GM21529 (cell line): ENCODE measurements at regions not wholly inside any gene's neighbourhood (a gene's known extent, or its start where the extent isn't known, plus 50 kb on each side); places are given as distances from the start of the nearest gene placed in this dataset.

Experiments
- ATAC-seq: cut with Tn5 transposase; IDR thresholded peaks from one replicate; pipeline ENCODE4 v1.9.1; 2021; ENCODE audit not compliant: unreplicated experiment

- no peak for ATAC-seq
Measured at GRCh38 chr21:24935991-24936390, 671.3 kb downstream of the MRPL39 start.

- no peak for ATAC-seq
Measured at GRCh38 chr21:24910591-24910990, 696.7 kb downstream of the MRPL39 start.

GRCh38 chr21:24903994-24904635, 703.2 kb downstream of the MRPL39 start:
- peak; percentile 61 for ATAC-seq

- peak; percentile 42 for ATAC-seq
Measured at GRCh38 chr21:24899138-24899537, 708.1 kb downstream of the MRPL39 start.

GRCh38 chr21:24897883-24898282, 709.4 kb downstream of the MRPL39 start:
- ATAC-seq, result no peak

- no peak for ATAC-seq
Measured at GRCh38 chr21:24896735-24897124, 710.6 kb downstream of the MRPL39 start.

DNA sequence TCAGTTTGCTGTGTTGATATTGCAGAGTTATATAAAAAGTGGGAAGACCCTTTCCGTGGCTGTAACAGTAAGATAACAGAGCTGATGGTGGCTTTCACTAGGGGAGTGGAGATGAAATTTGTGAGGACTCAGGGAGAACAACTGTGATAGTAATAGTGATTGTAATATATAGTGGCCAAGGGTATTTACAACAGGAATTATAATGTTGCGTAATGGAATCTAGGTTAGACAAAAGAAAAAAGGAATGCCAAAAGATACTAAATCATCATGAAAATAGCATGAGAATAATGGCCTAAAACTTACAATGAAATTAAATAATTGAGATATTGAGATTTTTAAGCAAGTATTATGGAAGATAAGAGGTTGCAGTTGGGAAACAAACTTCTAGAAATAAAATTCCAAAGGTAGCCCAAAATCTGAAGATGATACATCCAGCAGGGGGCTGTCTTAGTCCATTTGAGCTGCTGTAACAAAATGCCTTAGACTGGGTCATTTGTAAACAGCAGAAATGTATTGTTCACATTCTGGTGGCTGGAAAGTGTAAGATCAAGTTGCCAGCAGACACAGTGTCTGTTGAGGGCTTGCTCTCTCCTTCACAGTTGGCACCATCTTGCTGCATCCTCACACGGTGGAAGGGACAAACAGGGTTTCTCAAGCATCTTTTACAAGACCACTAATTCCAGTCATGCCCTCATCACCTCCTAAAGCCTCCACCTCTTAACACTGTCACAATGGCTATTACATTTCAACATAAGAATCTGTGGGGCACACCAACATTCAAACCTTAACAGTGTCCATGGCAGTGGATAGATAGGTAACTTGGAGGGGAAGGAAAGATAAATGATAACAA, 711.2 kb downstream of the MRPL39 start:
- no peak for ATAC-seq

DNA sequence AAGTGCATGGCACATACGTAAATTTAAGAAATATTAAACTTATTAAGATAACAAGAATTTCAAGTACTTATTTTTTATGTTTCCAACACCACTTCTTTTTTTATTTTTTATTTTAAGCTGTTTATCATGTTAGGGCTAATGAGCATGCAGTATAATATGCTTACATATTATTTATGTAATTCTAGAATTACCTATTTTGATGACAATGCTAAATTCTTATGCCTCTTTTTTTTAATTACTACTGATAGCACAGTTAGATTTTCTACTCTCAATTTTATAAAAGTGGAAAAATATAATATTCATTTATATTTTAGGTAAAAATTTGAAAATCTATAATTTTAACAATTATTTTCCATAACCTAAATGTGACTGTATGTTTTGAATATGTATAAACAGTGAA, 713.0 kb downstream of the MRPL39 start:
- ATAC-seq, result no peak

GRCh38 chr21:24890021-24890420, 717.3 kb downstream of the MRPL39 start:
- no peak for ATAC-seq

DNA sequence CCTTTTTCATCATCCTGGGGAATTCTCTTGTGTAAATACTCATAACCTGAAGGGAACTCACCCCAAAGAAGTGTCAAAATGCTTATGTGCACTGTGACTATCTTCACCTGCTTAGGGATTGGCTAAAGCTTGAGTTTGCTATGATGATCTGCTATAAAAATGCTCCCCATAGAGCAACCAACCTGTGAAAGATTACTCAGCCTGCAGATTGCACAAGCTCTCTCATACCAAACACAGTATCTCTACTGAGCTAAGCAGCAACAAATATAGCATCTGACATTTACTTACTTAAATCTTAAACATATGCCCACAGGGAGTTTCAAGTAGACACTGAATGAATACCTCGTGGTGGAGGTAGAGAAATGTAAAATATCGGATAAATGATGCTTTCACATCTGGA, 725.8 kb downstream of the MRPL39 start:
- ATAC-seq, result no peak

DNA sequence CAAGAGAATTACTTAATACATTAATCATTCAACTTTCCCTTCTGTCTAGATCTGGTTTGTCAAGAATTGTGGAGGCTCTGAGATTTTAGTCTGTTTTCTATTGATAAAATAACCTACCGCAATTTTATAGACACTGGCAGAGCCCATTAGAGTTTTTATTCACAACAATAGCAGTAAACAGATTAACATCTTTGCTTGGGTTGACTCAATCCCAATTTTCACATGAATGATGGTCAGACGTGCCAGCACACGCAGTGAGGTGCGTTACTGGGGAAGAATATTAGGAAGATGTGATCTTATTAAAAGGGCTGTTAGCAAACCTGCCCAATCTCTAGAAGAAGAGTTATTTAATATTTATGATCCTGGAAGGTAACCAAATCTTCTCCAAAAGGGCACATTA, 736.6 kb downstream of the MRPL39 start:
- ATAC-seq, result no peak

DNA sequence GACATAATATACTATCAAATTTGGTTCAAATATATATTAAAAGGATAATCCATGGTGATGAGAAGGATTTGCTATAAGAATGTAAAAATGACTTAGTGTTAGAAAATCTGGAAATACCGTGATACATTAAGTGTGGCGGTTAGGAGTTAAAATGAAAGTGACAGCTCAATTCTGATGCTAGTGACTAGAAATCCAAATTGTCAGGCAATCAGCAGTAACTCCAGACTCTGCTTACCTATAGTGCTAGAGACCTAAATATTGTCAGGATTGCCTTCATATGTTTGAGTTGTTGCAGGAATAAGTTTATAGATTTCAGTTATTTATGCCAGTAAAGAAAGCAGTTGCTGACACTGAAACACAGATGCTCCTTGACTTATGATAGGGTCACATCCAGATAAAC, 737.4 kb downstream of the MRPL39 start:
- no peak for ATAC-seq

GRCh38 chr21:24868117-24868516, 739.2 kb downstream of the MRPL39 start:
- ATAC-seq, result no peak

- ATAC-seq, result no peak
Measured at GRCh38 chr21:24861471-24861870, 745.8 kb downstream of the MRPL39 start.

DNA sequence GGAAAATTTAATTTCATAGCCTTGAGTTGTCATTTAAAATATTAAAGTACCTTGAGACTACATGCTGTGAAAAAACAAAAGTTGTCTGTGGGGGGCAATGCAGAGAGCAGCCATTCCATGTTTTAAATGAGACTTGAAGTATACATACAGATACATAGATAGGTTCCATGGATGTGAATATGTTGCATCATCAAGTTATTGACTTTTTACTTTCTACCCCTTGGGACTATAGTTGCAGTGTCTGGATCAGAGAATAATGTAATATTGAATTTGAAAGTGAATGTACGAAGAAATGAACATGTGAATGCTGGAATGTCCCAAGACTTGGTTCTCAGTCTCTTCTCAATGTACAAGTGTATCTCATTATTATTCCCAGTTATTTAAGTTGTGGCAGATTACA, 751.0 kb downstream of the MRPL39 start:
- ATAC-seq, result no peak

DNA sequence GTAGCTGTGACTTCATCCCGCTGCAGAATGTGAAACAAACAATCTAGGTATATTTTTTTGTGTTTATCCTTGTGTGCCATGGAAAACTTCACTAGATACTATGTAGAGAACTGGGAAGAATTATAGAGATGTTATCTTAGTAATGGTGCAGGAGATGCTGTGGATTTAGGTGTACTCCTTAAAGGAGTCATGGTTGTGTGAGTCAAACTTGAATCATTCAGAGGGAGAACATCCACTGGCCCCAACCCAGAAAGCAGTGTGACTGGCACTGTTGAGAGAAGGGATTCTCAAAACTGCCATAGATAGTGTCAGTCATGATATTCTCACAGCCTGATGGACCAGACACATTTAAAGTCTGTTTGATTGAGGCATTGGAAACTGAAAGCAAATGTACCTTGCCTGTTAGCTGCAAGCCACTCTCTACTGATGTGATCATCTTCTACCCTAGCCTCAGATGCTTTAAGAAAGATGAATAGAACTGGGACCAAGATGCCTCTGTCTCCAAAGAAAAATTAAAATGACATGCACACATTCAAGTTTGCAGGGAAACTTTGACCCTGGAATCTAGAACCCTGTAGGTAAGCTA, 754.6 kb downstream of the MRPL39 start:
- no peak for ATAC-seq

DNA sequence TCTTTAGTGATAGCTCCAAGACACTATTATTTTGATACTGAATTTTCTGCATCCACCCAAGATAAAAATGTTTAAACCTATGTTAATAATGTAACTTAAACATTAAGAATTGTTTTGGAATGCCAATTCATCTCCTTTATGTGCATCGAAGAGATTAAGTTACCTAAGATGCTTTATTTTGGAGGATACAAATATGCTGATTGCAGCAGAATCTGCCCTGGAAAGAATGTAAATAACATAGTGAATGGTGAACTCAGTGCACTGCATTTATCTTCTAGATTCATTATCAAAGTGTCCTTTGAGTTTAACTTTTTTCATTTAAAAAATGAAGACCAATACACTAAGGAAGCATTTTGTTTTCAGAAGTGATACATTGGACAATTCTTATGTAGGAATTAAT, 757.2 kb downstream of the MRPL39 start:
- no peak for ATAC-seq

- no peak for ATAC-seq
Measured at GRCh38 chr21:24844671-24845070, 762.6 kb downstream of the MRPL39 start.

GRCh38 chr21:24840287-24840686, 767.0 kb downstream of the MRPL39 start:
- no peak for ATAC-seq

DNA sequence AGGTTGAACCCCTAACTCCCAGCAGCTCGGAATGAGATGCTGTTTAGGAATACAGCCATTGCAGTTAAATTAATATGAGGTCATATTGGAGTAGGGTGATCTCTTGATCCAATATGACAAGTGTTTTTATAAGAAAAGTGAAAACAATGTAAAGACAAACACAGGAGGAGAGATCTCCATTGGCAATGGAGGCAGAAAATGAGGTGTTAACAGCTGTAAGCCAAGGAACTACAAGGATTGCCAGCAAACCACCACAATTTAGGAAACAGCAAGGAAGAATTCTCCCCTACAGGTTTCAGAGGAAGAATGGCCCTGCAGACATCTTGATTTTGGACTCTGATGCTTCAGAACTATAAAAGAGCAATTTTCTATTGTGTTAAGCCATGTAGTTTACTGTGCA, 774.3 kb downstream of the MRPL39 start:
- ATAC-seq, result no peak

GRCh38 chr21:24829397-24829796, 777.9 kb downstream of the MRPL39 start:
- no peak for ATAC-seq

DNA sequence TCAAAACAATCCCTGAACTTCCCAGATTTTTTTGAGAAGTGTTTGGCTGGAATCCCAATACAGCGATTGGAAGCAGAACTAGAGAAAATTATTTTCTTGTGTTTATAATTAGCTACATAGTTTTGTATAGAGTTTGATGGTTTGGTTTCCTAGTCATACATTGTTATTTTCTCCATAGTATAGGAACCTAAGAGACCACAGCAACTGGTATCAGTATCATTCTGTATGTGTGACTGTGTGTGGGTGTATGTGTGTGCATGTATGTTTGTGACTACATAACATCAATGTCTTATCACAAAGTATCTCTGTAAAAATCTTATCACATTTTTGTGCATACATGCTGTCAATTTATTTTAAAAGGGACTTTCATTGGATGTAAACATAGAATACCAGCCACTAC, 780.5 kb downstream of the MRPL39 start:
- no peak for ATAC-seq
